Neural cell (in vitro differentiated cells): ENCODE measurements at regions not wholly inside any gene's neighbourhood (a gene's known extent, or its start where the extent isn't known, plus 50 kb on each side); places are given as distances from the start of the nearest gene placed in this dataset.

ENCODE experiments used
- EP300 ChIP-seq: fragments of 450-650 bp; conservative IDR thresholded peaks from 2 replicates; pipeline ENCODE4 v1.6.1; 2014; ENCODE audit warnings: antibody characterized with exemption, mild to moderate bottlenecking, moderate library complexity; ENCODE audit not compliant: poor library complexity, severe bottlenecking
- EZH2 ChIP-seq: fragments of 200-600, 300-800 bp; shearing (Covaris generic), sonication (generic); IDR thresholded peaks from 2 replicates; pipeline ENCODE4 v1.6.1; 2014; ENCODE audit warnings: antibody characterized with exemption, low read length, borderline replicate concordance, mild to moderate bottlenecking; ENCODE audit not compliant: insufficient read depth, poor library complexity, severe bottlenecking
- POLR2AphosphoS5 ChIP-seq: IDR thresholded peaks from 2 replicates; pipeline ENCODE4 v1.6.1; 2012
- SMC3 ChIP-seq: fragments of 450-650 bp; conservative IDR thresholded peaks from 2 replicates; pipeline ENCODE4 v1.6.1; 2014; ENCODE audit warnings: antibody characterized with exemption, mild to moderate bottlenecking, moderate library complexity; ENCODE audit not compliant: poor library complexity
- TAF1 ChIP-seq: IDR thresholded peaks from 2 replicates; pipeline ENCODE4 v1.6.1; 2012; ENCODE audit warnings: low read depth
- TF ChIP-seq, protein P1 (sequence below): fragments of 450-650 bp; IDR thresholded peaks from 2 replicates; pipeline ENCODE4 v1.5.1; 2014; ENCODE audit warnings: antibody characterized with exemption, mild to moderate bottlenecking, moderate library complexity; ENCODE audit not compliant: poor library complexity, severe bottlenecking
- TF ChIP-seq, protein P2 (sequence below): IDR thresholded peaks from 2 replicates; pipeline ENCODE4 v1.6.1; 2012; ENCODE audit warnings: borderline replicate concordance

- TF ChIP-seq, protein P1, sequence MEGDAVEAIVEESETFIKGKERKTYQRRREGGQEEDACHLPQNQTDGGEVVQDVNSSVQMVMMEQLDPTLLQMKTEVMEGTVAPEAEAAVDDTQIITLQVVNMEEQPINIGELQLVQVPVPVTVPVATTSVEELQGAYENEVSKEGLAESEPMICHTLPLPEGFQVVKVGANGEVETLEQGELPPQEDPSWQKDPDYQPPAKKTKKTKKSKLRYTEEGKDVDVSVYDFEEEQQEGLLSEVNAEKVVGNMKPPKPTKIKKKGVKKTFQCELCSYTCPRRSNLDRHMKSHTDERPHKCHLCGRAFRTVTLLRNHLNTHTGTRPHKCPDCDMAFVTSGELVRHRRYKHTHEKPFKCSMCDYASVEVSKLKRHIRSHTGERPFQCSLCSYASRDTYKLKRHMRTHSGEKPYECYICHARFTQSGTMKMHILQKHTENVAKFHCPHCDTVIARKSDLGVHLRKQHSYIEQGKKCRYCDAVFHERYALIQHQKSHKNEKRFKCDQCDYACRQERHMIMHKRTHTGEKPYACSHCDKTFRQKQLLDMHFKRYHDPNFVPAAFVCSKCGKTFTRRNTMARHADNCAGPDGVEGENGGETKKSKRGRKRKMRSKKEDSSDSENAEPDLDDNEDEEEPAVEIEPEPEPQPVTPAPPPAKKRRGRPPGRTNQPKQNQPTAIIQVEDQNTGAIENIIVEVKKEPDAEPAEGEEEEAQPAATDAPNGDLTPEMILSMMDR: no peak
- TF ChIP-seq TAF1: no peak
- TF ChIP-seq, protein P2, sequence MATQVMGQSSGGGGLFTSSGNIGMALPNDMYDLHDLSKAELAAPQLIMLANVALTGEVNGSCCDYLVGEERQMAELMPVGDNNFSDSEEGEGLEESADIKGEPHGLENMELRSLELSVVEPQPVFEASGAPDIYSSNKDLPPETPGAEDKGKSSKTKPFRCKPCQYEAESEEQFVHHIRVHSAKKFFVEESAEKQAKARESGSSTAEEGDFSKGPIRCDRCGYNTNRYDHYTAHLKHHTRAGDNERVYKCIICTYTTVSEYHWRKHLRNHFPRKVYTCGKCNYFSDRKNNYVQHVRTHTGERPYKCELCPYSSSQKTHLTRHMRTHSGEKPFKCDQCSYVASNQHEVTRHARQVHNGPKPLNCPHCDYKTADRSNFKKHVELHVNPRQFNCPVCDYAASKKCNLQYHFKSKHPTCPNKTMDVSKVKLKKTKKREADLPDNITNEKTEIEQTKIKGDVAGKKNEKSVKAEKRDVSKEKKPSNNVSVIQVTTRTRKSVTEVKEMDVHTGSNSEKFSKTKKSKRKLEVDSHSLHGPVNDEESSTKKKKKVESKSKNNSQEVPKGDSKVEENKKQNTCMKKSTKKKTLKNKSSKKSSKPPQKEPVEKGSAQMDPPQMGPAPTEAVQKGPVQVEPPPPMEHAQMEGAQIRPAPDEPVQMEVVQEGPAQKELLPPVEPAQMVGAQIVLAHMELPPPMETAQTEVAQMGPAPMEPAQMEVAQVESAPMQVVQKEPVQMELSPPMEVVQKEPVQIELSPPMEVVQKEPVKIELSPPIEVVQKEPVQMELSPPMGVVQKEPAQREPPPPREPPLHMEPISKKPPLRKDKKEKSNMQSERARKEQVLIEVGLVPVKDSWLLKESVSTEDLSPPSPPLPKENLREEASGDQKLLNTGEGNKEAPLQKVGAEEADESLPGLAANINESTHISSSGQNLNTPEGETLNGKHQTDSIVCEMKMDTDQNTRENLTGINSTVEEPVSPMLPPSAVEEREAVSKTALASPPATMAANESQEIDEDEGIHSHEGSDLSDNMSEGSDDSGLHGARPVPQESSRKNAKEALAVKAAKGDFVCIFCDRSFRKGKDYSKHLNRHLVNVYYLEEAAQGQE: no peak
- TF ChIP-seq POLR2AphosphoS5: no peak
- no peak for TF ChIP-seq EZH2
- no peak for TF ChIP-seq SMC3
- TF ChIP-seq EP300: no peak
These were observed 171.4 kb downstream of the CRLF2 start for GRCh38 chrX:1041091-1041490.
